Smooth muscle cell (in vitro differentiated cells): ENCODE measurements at regions not wholly inside any gene's neighbourhood (a gene's known extent, or its start where the extent isn't known, plus 50 kb on each side); places are given as distances from the start of the nearest gene placed in this dataset.

Source experiments
- DNase-seq: peaks from one replicate; lab custom pipeline; 2025; ENCODE audit not compliant: unreplicated experiment; lab: John Stamatoyannopoulos, UW
- H2AFZ ChIP-seq: fragments of 200-600 bp; sonication (generic); 2 replicates; pipeline ENCODE4 v1.6.0; 2016; ENCODE audit warnings: antibody characterized with exemption, low read depth, mild to moderate bottlenecking
- H3F3A ChIP-seq: fragments of 200-600 bp; sonication (generic); 2 replicates; pipeline ENCODE4 v1.6.0; 2017; ENCODE audit warnings: antibody characterized with exemption, low read depth
- H3K27ac ChIP-seq: fragments of 200-600 bp; sonication (generic); 2 replicates; pipeline ENCODE4 v1.5.1; 2016; ENCODE audit warnings: low read depth, mild to moderate bottlenecking
- H3K27me3 ChIP-seq: fragments of 200-600 bp; sonication (generic); 2 replicates; pipeline ENCODE4 v1.6.1; 2016; ENCODE audit warnings: low read depth, mild to moderate bottlenecking
- H3K36me3 ChIP-seq: fragments of 200-600 bp; sonication (generic); 2 replicates; pipeline ENCODE4 v1.5.1; 2016; ENCODE audit warnings: low read depth
- H3K4me1 ChIP-seq: fragments of 200-600 bp; sonication (generic); 2 replicates; pipeline ENCODE4 v1.5.1; 2016; ENCODE audit warnings: low read depth
- H3K4me2 ChIP-seq: fragments of 200-600 bp; sonication (generic); 2 replicates; pipeline ENCODE4 v1.6.0; 2016; ENCODE audit warnings: mild to moderate bottlenecking
- H3K4me3 ChIP-seq: fragments of 200-600 bp; sonication (generic); 2 replicates; pipeline ENCODE4 v1.5.1; 2016; ENCODE audit warnings: mild to moderate bottlenecking
- H3K79me2 ChIP-seq: fragments of 200-600 bp; sonication (generic); 2 replicates; pipeline ENCODE4 v1.6.0; 2016; ENCODE audit warnings: low read depth, mild to moderate bottlenecking
- H3K9ac ChIP-seq: fragments of 200-600 bp; sonication (generic); 2 replicates; pipeline ENCODE4 v1.6.0; 2016; ENCODE audit warnings: low read depth
- H3K9me3 ChIP-seq: fragments of 200-600 bp; sonication (generic); replicated peaks from 2 replicates; pipeline ENCODE4 v1.5.1; 2016; ENCODE audit warnings: low read depth
- H4K20me1 ChIP-seq: fragments of 200-600 bp; sonication (generic); 2 replicates; pipeline ENCODE4 v1.6.0; 2016; ENCODE audit warnings: low read depth
- WGBS: methylation state at CpG from one replicate; pipeline ENCODE4 v1.1.7; 2016; ENCODE audit warnings: low lambda C conversion rate; 5-methylcytosine and 5-hydroxymethylcytosine counted together
- TF ChIP-seq, protein P1 (sequence below): fragments of 200-600 bp; sonication (generic); IDR thresholded peaks from 2 replicates; pipeline ENCODE4 v1.5.1; 2017; ENCODE audit warnings: borderline replicate concordance, mild to moderate bottlenecking, antibody characterized with exemption; ENCODE audit not compliant: insufficient read depth, poor library complexity, severe bottlenecking

DNA sequence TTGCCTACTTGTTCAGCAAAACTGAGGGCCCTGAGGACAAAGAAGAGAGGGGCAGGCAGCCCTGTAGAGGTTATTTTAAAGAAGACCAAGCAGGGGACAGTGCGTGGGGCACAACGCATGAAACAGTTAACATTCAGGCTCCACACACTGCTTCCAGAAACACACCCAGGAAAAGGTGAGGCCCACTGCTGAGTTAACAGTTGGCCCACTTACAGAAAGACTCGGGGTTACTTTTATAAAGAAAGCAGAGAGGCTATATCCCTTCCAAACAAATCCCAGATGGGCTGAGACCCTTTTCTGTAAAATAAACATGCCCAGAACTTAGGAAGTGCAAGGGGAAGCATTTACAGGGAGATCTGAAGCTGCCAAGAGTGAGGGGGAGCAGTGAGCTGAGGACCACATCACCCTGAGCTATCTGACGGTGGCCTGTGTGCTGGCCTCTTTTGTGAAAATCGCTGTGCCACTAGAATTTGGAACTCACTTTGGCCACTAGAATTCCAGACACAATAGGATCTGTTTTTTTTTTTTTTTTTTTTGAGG is 49.8 kb upstream of the SSTR4 start:
- Histone ChIP-seq H3K4me2 (no peak overlapping the region), H3K9me3 (no peaks in the 10 kb centered on the region), H2AFZ (no peak overlapping the region), H4K20me1 (no peaks in the 10 kb centered on the region), H3K4me3 (no peak overlapping the region), H3K9ac (no peak overlapping the region), H3K27me3 (no peaks in the 10 kb centered on the region), H3K36me3 (no peaks in the 10 kb centered on the region), H3K79me2 (no peaks in the 10 kb centered on the region), H3K27ac (no peak overlapping the region), H3K4me1 (no peaks in the 10 kb centered on the region), H3F3A (no peaks in the 10 kb centered on the region)
- no peak for DNase-seq
- WGBS = 88% methylated on average over 5 of the region's 5 CpGs
- TF ChIP-seq, protein P1, sequence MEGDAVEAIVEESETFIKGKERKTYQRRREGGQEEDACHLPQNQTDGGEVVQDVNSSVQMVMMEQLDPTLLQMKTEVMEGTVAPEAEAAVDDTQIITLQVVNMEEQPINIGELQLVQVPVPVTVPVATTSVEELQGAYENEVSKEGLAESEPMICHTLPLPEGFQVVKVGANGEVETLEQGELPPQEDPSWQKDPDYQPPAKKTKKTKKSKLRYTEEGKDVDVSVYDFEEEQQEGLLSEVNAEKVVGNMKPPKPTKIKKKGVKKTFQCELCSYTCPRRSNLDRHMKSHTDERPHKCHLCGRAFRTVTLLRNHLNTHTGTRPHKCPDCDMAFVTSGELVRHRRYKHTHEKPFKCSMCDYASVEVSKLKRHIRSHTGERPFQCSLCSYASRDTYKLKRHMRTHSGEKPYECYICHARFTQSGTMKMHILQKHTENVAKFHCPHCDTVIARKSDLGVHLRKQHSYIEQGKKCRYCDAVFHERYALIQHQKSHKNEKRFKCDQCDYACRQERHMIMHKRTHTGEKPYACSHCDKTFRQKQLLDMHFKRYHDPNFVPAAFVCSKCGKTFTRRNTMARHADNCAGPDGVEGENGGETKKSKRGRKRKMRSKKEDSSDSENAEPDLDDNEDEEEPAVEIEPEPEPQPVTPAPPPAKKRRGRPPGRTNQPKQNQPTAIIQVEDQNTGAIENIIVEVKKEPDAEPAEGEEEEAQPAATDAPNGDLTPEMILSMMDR = no peak
